A673 (cell line): ENCODE measurements at regions not wholly inside any gene's neighbourhood (a gene's known extent, or its start where the extent isn't known, plus 50 kb on each side); places are given as distances from the start of the nearest gene placed in this dataset.
A peak's percentile ranks its signal among the peaks of the same experiment; 100 is the strongest.

Experiments used
- BruUV-seq: library from RNA; stranded (reverse); fragments of 400-500 nt; replicated peaks from 2 replicates; lab custom pipeline; 2021; lab: Mats Ljungman, UMichigan
- CTCF ChIA-PET: fragments of 300-600 bp; sonication (Branson Sonifier 250); formaldehyde crosslinking; loops from one replicate; lab custom pipeline; 2022; ENCODE audit warnings: antibody characterized with exemption; lab: Charles Lee
- POLR2A ChIA-PET: fragments of 300-600 bp; sonication (Branson Sonifier 250); formaldehyde crosslinking; loops from one replicate; lab custom pipeline; 2022; ENCODE audit warnings: antibody characterized with exemption; ENCODE audit not compliant: low non-redundant PET; lab: Charles Lee
- DNase-seq: peaks from one replicate; pipeline ENCODE4 v3.0.0-alpha.2; 2015; ENCODE audit warnings: low spot score
- H3K27ac ChIP-seq: fragments of 200-600 bp; sonication (generic); 2 replicates; pipeline ENCODE4 v1.5.1; 2016; ENCODE audit warnings: mixed run types, low read depth, mild to moderate bottlenecking, mixed read lengths, antibody characterized with exemption, low read length; ENCODE audit not compliant: poor library complexity, severe bottlenecking
- H3K27me3 ChIP-seq: fragments of 200-600 bp; sonication (generic); replicated peaks from 2 replicates; pipeline ENCODE4 v1.6.1; 2017; ENCODE audit warnings: mixed run types, low read depth, mild to moderate bottlenecking, mixed read lengths, antibody characterized with exemption, low read length; ENCODE audit not compliant: insufficient read depth, poor library complexity
- H3K36me3 ChIP-seq: fragments of 200-600 bp; sonication (generic); 2 replicates; pipeline ENCODE4 v1.6.1; 2016; ENCODE audit warnings: mixed run types, mild to moderate bottlenecking, mixed read lengths, antibody characterized with exemption, low read length; ENCODE audit not compliant: insufficient read depth, poor library complexity, severe bottlenecking
- H3K4me1 ChIP-seq: fragments of 200-600 bp; sonication (generic); 2 replicates; pipeline ENCODE4 v1.6.1; 2017; ENCODE audit warnings: mixed run types, mild to moderate bottlenecking, mixed read lengths, antibody characterized with exemption, low read length; ENCODE audit not compliant: insufficient read depth, poor library complexity, severe bottlenecking
- H3K4me3 ChIP-seq: fragments of 200-600 bp; sonication (generic); 2 replicates; pipeline ENCODE4 v1.5.1; 2016; ENCODE audit warnings: low read depth, mixed run types, mild to moderate bottlenecking, mixed read lengths, low read length; ENCODE audit not compliant: poor library complexity, severe bottlenecking
- H3K9me3 ChIP-seq: fragments of 200-600 bp; sonication (generic); 2 replicates; pipeline ENCODE4 v1.6.1; 2016; ENCODE audit warnings: mixed run types, low read depth, mild to moderate bottlenecking, mixed read lengths, antibody characterized with exemption, low read length; ENCODE audit not compliant: poor library complexity, severe bottlenecking
- CTCF ChIP-seq: fragments of 300-800, 200-600 bp; sonication (generic); conservative IDR thresholded peaks from 2 replicates; pipeline ENCODE4 v1.5.1; 2017; ENCODE audit warnings: low read depth, mild to moderate bottlenecking, antibody characterized with exemption, low read length, moderate library complexity, mixed read lengths
- EZH2 ChIP-seq: fragments of 200-600 bp; sonication (generic); IDR thresholded peaks from 2 replicates; pipeline ENCODE4 v1.6.1; 2017; ENCODE audit warnings: borderline replicate concordance, low read depth, mild to moderate bottlenecking, mixed read lengths, antibody characterized with exemption, low read length; ENCODE audit not compliant: poor library complexity, severe bottlenecking
- intact Hi-C: fragments of 100-400 bp; cut with micrococcal nuclease; formaldehyde crosslinking; loops from one replicate; pipeline ENCODE4 v1.10.0; 2022; ENCODE audit not compliant: unreplicated experiment

GRCh38 chr6:85081102-85081501 is 316.7 kb upstream of the TBX18 start:
- intact Hi-C loops = no loop called here
- Histone ChIP-seq H3K9me3 (no peaks in the 10 kb centered on the region), H3K27me3 (no peaks in the 10 kb centered on the region), H3K4me1 (peaks cover 28% of the 10 kb centered on the region), H3K36me3 (no peaks in the 10 kb centered on the region), H3K27ac (no peak overlapping the region), H3K4me3 (no peak overlapping the region)
- no peak for TF ChIP-seq CTCF
- TF ChIP-seq EZH2 = no peak
- BruUV-seq = no TSS peak
- CTCF ChIA-PET = no interaction called here
- POLR2A ChIA-PET = no interaction called here
- no peak for DNase-seq

DNA sequence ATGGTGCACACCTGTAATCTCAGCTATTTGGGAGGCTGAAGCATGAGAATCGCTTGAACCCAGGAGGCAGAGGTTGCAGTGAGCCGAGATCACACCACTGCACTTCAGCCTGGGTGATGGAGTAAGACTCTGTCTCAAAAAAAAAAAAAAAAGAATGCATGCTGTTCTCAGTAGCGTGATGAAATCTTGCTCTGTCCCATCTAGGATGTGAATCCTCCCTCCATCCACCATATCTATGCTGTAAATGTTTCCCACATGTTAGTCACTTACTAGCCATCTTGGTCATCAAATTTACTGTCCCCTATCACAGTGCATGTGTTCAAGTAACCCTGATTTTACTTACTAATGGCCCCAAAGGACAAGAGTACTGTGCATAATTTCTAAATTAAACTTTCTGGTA is 315.4 kb upstream of the TBX18 start:
- ChIA-PET POLR2A (no interaction called here), CTCF (no interaction called here)
- no peak overlapping the region for H3K4me3 ChIP-seq
- H3K27ac ChIP-seq = no peak overlapping the region
- intact Hi-C loops = no loop called here
- H3K36me3 ChIP-seq = no peaks in the 10 kb centered on the region
- no peak for DNase-seq
- H3K27me3 ChIP-seq = no peaks in the 10 kb centered on the region
- no peaks in the 10 kb centered on the region for H3K9me3 ChIP-seq
- BruUV-seq = no TSS peak
- H3K4me1 ChIP-seq = peaks cover 28% of the 10 kb centered on the region
- TF ChIP-seq CTCF (no peak), EZH2 (no peak)

GRCh38 chr6:85078058-85078457 is 313.7 kb upstream of the TBX18 start:
- Histone ChIP-seq H3K36me3 (no peaks in the 10 kb centered on the region), H3K4me1 (peaks cover 28% of the 10 kb centered on the region), H3K27ac (peak overlapping the region; percentile 60), H3K4me3 (no peak overlapping the region), H3K9me3 (no peaks in the 10 kb centered on the region), H3K27me3 (no peaks in the 10 kb centered on the region)
- CTCF ChIA-PET = no interaction called here
- intact Hi-C loops = no loop called here
- peak; percentile 93 for DNase-seq
- POLR2A ChIA-PET = no interaction called here
- no TSS peak for BruUV-seq
- TF ChIP-seq CTCF (no peak), EZH2 (no peak)
